Prostate gland (tissue), 2 donors: ENCODE measurements at regions not wholly inside any gene's neighbourhood (a gene's known extent, or its start where the extent isn't known, plus 50 kb on each side); places are given as distances from the start of the nearest gene placed in this dataset.

Experiments
- DNase-seq: peaks from one replicate; pipeline ENCODE4 v3.0.0-alpha.2; 2019; ENCODE audit warnings: low spot score
- H3K27ac ChIP-seq, 2 donors: fragments of 200-600 bp; sonication (generic); 2 replicates each; pipeline ENCODE4 v1.5.1; 2017 to 2019
- H3K27me3 ChIP-seq: fragments of 200-600 bp; sonication (generic); replicated peaks from 2 replicates; pipeline ENCODE4 v1.5.1; 2019; ENCODE audit not compliant: insufficient read depth
- H3K36me3 ChIP-seq, 2 donors: fragments of 200-600 bp; sonication (generic); 1 replicate in 1 of 2; 2 replicates in 1 of 2; pipeline versions ENCODE4 v1.5.1 to v1.8.1; 2017 to 2019
- H3K4me1 ChIP-seq: fragments of 200-600 bp; sonication (generic); replicated peaks from 2 replicates; pipeline ENCODE4 v1.5.1; 2019
- H3K4me3 ChIP-seq, 2 donors: fragments of 200-600 bp; sonication (generic); 2 replicates each; pipeline ENCODE4 v1.5.1; 2017 to 2019
- H3K9me3 ChIP-seq: fragments of 200-600 bp; sonication (generic); 2 replicates; pipeline ENCODE4 v1.5.1; 2017
- CTCF ChIP-seq, 4 experiments: fragments of 200-600 bp in 2 of 4; fragments of 450-650 bp in 2 of 4; sonication (generic) in 2 of 4; IDR thresholded peaks; 1 replicate in 3 of 4; 2 replicates in 1 of 4; pipeline ENCODE4 v1.5.1; 2016 to 2019; ENCODE audit warnings: antibody characterized with exemption in 4 of 4, mild to moderate bottlenecking in 2 of 4, moderate library complexity in 2 of 4
- POLR2A ChIP-seq: fragments of 450-650 bp; IDR thresholded peaks from one replicate; pipeline ENCODE4 v1.6.1; 2016; ENCODE audit warnings: antibody characterized with exemption, mild to moderate bottlenecking
- POLR2AphosphoS5 ChIP-seq: sonication (generic); formaldehyde crosslinking; IDR thresholded peaks from one replicate; pipeline ENCODE4 v1.6.1; 2017; ENCODE audit warnings: antibody characterized with exemption
- WGBS: methylation state at CpG from one replicate; pipeline ENCODE4 v1.1.5; 2018; 5-methylcytosine and 5-hydroxymethylcytosine counted together
- intact Hi-C: fragments of 100-400 bp; cut with DNase I; formaldehyde crosslinking; loops from one replicate; pipeline ENCODE4 v1.14.2; 2022

GRCh38 chr5:155181542-155181941 is 168.0 kb downstream of the KIF4B start:
- 56% methylated on average over 1 of the region's 1 CpG for WGBS
- Histone ChIP-seq H3K36me3 (no peaks in the 10 kb centered on the region), H3K27ac (no peak overlapping the region), H3K4me3 (no peak overlapping the region), H3K27me3 (no peaks in the 10 kb centered on the region), H3K9me3 (no peaks in the 10 kb centered on the region), H3K4me1 (no peaks in the 10 kb centered on the region)
- intact Hi-C loops: no loop called here
- no peak for DNase-seq
- TF ChIP-seq POLR2A (no peak), CTCF (IDR thresholded peaks at IDR 0.05) (no peak), POLR2AphosphoS5 (no peak)

- no peak overlapping the region for H3K4me3 ChIP-seq
- H3K4me1 ChIP-seq: no peaks in the 10 kb centered on the region
- no peak overlapping the region for H3K27ac ChIP-seq
- no peaks in the 10 kb centered on the region for H3K36me3 ChIP-seq
- 85% methylated on average over 5 of the region's 5 CpGs for WGBS
- H3K27me3 ChIP-seq: no peaks in the 10 kb centered on the region
- intact Hi-C loops: no loop called here
- DNase-seq: no peak
- TF ChIP-seq CTCF (IDR thresholded peaks at IDR 0.05) (no peak), POLR2A (no peak), POLR2AphosphoS5 (no peak)
- H3K9me3 ChIP-seq: no peaks in the 10 kb centered on the region
These were observed 175.9 kb downstream of the KIF4B start for GRCh38 chr5:155189476-155189875.

GRCh38 chr5:155189981-155190380 is 176.4 kb downstream of the KIF4B start:
- intact Hi-C loops: no loop called here
- no peak for TF ChIP-seq POLR2AphosphoS5
- TF ChIP-seq POLR2A: no peak
- TF ChIP-seq CTCF (IDR thresholded peaks at IDR 0.05): no peak
- 53% methylated on average over 4 of the region's 4 CpGs for WGBS
- Histone ChIP-seq H3K27me3 (no peaks in the 10 kb centered on the region), H3K27ac (no peak overlapping the region), H3K36me3 (no peaks in the 10 kb centered on the region), H3K9me3 (no peaks in the 10 kb centered on the region), H3K4me3 (no peak overlapping the region), H3K4me1 (no peaks in the 10 kb centered on the region)
- DNase-seq: no peak

GRCh38 chr5:155193029-155193428 is 179.5 kb downstream of the KIF4B start:
- 52% methylated on average over 3 of the region's 3 CpGs for WGBS
- Histone ChIP-seq H3K27me3 (no peaks in the 10 kb centered on the region), H3K4me3 (no peak overlapping the region), H3K9me3 (no peaks in the 10 kb centered on the region), H3K27ac (no peak overlapping the region), H3K36me3 (no peaks in the 10 kb centered on the region), H3K4me1 (no peaks in the 10 kb centered on the region)
- intact Hi-C loops: no loop called here
- no peak for DNase-seq
- no peak for TF ChIP-seq POLR2AphosphoS5
- TF ChIP-seq CTCF (IDR thresholded peaks at IDR 0.05): no peak
- no peak for TF ChIP-seq POLR2A

- Histone ChIP-seq H3K27ac (no peak overlapping the region), H3K4me1 (no peaks in the 10 kb centered on the region), H3K9me3 (no peaks in the 10 kb centered on the region), H3K4me3 (no peak overlapping the region), H3K27me3 (no peaks in the 10 kb centered on the region), H3K36me3 (no peaks in the 10 kb centered on the region)
- intact Hi-C loops: no loop called here
- WGBS: 78% methylated on average over 7 of the region's 7 CpGs
- no peak for DNase-seq
- TF ChIP-seq POLR2A: no peak
- TF ChIP-seq CTCF (IDR thresholded peaks at IDR 0.05): no peak
- no peak for TF ChIP-seq POLR2AphosphoS5
These were observed 180.0 kb downstream of the KIF4B start for GRCh38 chr5:155193483-155194107.
